G401 (cell line): ENCODE measurements at regions not wholly inside any gene's neighbourhood (a gene's known extent, or its start where the extent isn't known, plus 50 kb on each side); places are given as distances from the start of the nearest gene placed in this dataset.
"Not testable (repeated sequence)": the region's sequence is repeated elsewhere in the genome, so short reads cannot be mapped to it uniquely, and the experiment has no call there.

Experiments
- DNase-seq: peaks from one replicate; pipeline ENCODE4 v3.0.0-alpha.2; 2015; ENCODE audit warnings: low spot score
- in situ Hi-C: cut with HindIII; loops from 2 replicates; pipeline ENCODE4 v1.10.0; 2016; ENCODE audit warnings: low sequenced_read_pairs, mixed read lengths

- no peak for DNase-seq
- in situ Hi-C loops, result no loop called here
Measured at GRCh38 chr19:27889156-27889555, 1323.8 kb downstream of the UQCRFS1 start.

DNA sequence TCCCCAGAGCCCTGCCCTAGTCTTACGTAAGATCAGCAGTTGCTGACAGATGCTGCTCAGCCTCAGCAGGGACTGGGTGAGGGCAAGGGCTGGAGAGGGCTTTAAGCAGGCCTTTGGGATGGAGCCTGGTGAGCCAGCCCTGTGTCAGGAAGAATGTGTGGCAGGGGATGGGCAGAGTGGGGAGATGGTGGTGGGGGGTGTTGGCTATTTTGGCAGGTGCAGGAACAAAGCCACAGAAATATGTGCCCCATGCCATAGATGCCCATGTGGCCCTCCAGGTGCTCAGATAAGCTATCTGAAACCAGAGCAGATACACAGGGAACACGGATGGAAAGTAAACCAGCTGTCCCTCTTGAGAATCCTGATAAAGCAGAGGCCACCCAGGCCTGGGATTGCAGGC, 1325.0 kb downstream of the UQCRFS1 start:
- in situ Hi-C loops, result no loop called here
- DNase-seq, result no peak

GRCh38 chr19:27885359-27885758, 1327.6 kb downstream of the UQCRFS1 start:
- no peak for DNase-seq
- in situ Hi-C loops, result no loop called here

- no peak for DNase-seq
- in situ Hi-C loops, result no loop called here
Measured at GRCh38 chr19:27884376-27884775, 1328.6 kb downstream of the UQCRFS1 start.

DNA sequence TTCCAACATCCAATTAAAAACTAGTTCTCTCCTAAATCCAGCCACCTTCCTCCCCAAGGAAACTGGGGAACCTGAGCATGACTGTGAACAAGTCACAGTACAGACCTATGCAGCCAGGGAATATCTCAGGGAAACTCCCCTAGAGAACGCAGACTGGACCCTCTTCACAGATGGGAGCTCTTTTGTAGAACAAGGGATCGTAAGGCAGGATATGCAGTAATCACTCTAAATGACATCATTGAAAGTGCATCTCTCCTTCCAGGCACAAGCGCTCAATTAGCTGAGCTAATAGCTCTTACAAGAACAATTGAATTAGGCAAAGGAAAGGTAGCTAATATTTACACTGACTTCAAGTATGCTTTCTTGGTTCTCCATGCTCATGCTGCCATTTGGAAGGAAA, 1331.7 kb downstream of the UQCRFS1 start:
- no peak for DNase-seq
- in situ Hi-C loops, result no loop called here

DNA sequence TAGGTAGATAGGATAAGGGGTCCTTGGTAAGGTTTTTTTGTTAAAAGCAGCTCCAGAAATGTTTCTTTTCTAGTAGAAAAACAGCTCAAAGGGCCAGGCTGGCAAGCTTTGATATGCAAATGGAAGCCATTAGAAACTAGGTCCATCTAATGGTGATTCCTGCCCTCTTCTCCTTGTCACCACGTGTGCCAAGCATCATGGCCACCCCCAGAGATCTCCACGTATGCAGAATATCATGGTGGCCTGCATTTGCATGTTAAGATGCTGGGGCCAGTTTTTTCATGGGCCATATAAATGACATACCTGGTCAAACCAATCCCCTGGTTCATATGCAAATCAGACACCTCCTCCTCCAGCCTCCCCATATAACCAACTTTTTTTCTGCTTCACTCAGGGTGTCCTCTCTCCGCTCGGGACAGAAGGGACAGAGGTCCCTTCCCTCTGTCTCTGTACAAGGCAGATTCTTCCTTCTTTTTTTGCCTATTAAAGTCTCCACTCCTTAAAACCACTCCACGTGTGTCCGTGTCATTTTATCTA, 1335.9 kb downstream of the UQCRFS1 start:
- in situ Hi-C loops, result no loop called here

DNA sequence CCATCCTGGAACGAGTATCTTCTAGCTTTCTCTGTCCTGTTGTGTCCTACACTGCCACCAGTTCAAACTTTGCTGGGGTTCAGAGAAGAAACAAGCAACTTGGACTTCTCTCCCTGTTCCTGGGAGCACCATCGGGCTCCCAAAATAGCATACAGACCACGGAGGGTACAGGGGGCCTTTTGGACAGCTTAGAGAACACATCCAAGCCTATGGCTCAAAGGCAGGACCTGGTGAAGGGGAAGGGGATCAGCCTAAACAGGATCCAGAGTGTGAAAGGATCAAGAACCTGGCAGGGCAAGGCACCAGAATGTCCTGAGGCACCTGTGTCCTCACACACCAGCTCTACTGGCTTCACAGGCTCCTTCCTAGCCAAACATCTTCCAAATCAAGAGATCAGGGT, 1336.5 kb downstream of the UQCRFS1 start:
- in situ Hi-C loops, result no loop called here
- no peak for DNase-seq

More for the DNA sequence above, 1335.9 kb downstream of the UQCRFS1 start:
- no peak for DNase-seq

- in situ Hi-C loops, result no loop called here
- no peak for DNase-seq
Measured at GRCh38 chr19:27872370-27872769, 1340.6 kb downstream of the UQCRFS1 start.

- no peak for DNase-seq
- in situ Hi-C loops, result no loop called here
Measured at GRCh38 chr19:27870293-27870692, 1342.7 kb downstream of the UQCRFS1 start.

- in situ Hi-C loops, result no loop called here
- no peak for DNase-seq
Measured at GRCh38 chr19:27868007-27868406, 1344.9 kb downstream of the UQCRFS1 start.

DNA sequence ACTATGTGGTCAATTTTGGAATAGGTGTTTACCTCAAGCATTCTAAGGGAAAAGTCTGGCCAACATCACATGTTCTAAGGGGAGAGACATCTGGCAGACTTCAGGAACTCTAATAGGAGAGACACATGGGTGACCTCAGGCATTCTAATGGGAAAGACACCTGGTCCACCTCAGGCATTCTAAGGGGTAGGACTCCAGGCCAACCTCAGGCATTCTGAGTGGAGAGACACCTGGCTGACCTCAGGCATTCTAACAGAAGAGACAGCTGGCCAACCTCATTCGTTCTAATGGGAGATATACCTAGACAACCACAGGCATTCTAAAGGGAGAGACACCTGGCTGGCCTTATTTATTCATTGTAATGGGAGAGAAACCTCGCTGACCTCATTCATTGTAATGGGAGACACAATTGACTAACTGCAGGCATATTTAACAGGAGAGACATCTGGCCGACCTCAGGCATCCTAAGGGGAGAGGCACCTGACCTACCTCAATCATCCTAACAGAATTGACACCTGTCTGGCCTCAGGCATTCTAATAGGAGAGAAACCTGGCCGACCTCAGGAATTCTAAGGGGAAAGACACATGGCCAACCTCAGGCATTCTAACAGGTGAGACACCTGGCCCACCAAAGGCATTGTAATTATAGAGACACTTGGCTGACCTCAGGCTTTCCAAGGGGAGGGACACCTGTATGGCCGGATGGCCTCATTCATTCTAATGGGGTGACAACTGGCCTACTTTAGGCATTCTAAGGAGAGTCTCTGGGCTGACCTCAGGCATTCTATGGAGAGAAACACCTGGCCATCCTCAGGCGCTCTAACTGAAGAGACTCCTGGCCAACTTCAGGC, 1346.8 kb downstream of the UQCRFS1 start:
- in situ Hi-C loops, result no loop called here
- DNase-seq, result no peak

DNA sequence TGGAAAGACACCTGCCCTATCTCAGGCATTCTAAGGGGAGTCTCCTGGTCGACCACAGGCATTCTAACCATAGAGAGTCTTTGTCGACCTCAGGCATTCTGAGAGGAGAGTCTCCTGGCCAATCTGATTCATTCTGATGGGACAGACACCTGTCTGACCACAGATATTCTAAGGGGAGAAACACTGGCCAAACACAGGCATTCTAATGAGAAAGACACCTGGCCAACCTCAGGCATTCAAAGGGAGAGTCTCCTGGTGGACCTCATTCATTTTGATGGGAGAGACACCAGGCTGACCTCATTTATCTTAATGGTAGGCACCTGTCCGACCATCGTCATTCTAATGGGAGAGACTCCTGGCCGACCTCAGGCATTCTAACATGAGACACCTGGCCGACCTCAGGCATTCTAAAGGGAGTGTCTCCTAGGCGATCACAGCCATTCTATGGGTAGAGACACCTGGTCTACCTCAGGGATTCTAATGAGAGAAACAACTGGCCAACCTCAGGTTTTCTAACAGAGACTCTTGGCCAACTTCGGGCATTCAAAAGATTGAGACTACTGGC, 1351.5 kb downstream of the UQCRFS1 start:
- in situ Hi-C loops, result no loop called here
- no peak for DNase-seq

DNA sequence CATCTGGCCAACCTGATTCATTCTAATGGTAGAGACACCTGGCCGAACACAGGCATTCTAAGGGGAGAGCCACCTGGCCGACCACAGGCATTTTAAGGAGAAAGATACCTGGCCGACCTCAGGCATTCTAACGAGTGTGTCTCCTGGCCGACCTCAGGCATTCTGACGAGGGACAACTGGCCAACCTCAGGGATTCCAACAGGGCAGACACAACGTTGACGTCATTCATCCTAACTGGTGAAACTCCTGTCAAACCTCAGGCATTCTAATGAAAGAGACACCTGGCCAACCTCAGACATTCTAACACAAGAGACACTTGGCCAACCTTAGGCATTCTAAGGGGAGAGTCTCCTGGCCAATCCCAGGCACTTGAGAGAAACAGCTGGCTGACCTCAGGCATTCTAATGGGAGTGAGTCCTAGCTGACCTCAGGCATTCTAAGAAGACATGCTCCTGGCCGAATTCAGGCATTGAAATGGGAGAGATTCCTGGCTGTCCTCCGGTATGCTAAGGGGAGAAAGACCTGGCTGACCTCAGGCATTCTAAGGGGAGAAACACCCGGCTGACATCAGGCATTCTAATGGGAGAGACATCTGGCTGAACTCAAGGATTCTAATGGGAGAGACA, 1352.5 kb downstream of the UQCRFS1 start:
- in situ Hi-C loops, result no loop called here
- DNase-seq, result no peak

- in situ Hi-C loops, result no loop called here
- DNase-seq, result no peak
Measured at GRCh38 chr19:27859689-27860088, 1353.3 kb downstream of the UQCRFS1 start.

DNA sequence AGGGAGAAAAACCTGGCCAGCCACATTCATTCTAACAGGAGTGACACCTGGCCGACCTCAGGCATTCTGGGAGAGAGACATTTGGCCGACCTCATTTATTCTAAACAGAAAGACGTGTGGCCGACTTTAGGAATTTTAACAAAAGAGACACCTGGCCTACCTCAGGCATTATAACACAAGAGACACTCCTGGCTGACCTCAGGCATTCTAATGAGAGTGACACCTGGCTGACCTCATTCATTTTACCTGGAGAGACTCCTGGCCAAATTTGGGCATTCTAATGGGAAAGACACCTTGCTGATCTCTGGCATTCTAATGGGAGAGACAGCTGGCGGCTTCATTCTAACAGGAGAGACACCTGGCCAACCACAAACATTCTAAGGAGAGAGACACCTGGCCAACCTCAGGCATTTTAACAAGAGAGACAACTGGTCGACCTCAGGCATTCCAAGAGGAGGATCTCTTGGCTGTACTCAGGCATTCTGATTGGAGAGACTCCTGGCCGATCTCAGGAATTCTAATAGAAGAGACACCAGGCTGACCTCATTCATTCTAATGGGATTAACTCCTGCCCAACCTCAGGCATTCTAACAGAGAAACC, 1353.9 kb downstream of the UQCRFS1 start:
- DNase-seq, result peak; percentile 4
- in situ Hi-C loops, result no loop called here

GRCh38 chr19:27852931-27853330, 1360.0 kb downstream of the UQCRFS1 start:
- DNase-seq, in situ Hi-C loops: not testable (repeated sequence)

DNA sequence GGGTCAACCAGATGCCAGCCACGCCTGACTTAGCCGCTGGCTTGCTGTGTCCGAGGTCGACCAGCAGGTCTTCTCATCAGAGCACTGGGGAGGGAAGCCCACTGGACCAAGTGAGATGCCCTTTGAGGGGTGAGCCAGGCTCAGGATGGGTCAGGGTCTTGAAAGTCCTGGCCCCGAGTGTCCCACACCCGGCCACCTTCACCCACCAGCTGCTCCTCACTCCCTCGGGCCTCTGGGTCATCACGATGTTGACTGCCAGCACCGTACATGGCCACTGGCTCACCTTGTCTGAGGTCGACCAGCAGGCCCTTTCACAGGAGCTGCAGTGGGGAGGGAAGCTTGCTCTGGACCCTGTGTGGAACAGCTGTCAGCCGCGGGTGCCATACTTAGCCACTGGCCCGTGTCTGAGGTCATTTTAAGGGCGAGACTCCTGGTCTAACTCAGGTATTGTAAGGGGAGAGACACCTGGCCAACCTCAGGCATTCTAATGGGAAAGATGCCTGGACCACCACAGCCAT, 1361.3 kb downstream of the UQCRFS1 start:
- in situ Hi-C loops, result no loop called here
- no peak for DNase-seq

GRCh38 chr19:27851002-27851481, 1361.9 kb downstream of the UQCRFS1 start:
- in situ Hi-C loops, result no loop called here
- DNase-seq, result no peak

DNA sequence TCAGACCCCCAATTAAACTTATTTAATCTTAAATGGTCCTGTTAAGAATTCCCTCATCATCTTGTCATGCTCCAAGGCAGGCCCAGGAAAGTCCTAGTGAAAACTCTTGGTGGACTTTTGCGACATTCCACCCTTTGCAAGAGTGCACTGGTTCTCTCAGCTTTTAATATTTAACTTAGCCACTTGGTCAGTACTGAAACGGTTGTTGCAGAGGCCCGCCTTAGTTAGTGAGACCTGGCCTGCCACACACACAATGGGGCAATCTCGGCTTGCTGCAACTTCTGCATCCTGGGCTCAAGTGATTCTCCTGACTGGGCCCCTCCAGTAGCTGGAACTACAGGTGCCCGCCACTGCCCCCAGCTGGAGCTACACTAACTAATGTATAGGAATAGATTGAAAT, 1366.0 kb downstream of the UQCRFS1 start:
- in situ Hi-C loops, result no loop called here
- no peak for DNase-seq
